Astrocyte (in vitro differentiated cells and primary cell): ENCODE measurements at regions not wholly inside any gene's neighbourhood (a gene's known extent, or its start where the extent isn't known, plus 50 kb on each side); places are given as distances from the start of the nearest gene placed in this dataset.

Source experiments
- EZH2 ChIP-seq: IDR thresholded peaks from 2 replicates; pipeline ENCODE4 v1.6.1; 2012; ENCODE audit warnings: mild to moderate bottlenecking, low read length, inconsistent platforms; ENCODE audit not compliant: insufficient read depth
- TF ChIP-seq, protein P1 (sequence below): IDR thresholded peaks from 2 replicates; pipeline ENCODE4 v1.5.1; 2011; ENCODE audit warnings: low read depth, mild to moderate bottlenecking, inconsistent platforms, low read length, moderate library complexity; ENCODE audit not compliant: insufficient read depth

DNA sequence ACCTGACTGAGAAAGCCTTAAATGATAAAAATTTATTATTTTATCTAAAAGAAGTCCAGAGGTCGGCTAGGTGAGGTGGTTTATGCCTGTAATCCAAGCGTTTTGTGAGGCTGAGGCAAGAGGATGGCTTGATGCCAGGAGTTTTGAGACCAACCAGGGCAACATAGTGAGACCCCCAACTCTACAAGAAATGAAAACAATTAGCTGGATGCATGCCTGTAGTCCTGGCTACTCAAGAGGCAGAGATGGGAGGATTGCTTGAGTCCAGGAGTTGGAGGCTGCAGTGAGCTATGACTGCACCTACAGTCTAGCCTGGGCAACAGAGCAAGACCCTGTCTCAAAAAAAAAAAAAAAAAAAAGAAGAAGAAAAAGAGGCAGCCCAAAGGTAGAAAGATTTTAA is 179.9 kb upstream of the KIF2A start:
- TF ChIP-seq, protein P1, sequence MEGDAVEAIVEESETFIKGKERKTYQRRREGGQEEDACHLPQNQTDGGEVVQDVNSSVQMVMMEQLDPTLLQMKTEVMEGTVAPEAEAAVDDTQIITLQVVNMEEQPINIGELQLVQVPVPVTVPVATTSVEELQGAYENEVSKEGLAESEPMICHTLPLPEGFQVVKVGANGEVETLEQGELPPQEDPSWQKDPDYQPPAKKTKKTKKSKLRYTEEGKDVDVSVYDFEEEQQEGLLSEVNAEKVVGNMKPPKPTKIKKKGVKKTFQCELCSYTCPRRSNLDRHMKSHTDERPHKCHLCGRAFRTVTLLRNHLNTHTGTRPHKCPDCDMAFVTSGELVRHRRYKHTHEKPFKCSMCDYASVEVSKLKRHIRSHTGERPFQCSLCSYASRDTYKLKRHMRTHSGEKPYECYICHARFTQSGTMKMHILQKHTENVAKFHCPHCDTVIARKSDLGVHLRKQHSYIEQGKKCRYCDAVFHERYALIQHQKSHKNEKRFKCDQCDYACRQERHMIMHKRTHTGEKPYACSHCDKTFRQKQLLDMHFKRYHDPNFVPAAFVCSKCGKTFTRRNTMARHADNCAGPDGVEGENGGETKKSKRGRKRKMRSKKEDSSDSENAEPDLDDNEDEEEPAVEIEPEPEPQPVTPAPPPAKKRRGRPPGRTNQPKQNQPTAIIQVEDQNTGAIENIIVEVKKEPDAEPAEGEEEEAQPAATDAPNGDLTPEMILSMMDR = no peak
- no peak for TF ChIP-seq EZH2
